Astrocyte (in vitro differentiated cells and primary cell): ENCODE measurements at regions not wholly inside any gene's neighbourhood (a gene's known extent, or its start where the extent isn't known, plus 50 kb on each side); places are given as distances from the start of the nearest gene placed in this dataset.

Source experiments
- CTCF ChIP-seq: IDR thresholded peaks from 2 replicates; pipeline ENCODE4 v1.5.1; 2011; ENCODE audit warnings: low read depth, mild to moderate bottlenecking, inconsistent platforms, low read length, moderate library complexity; ENCODE audit not compliant: insufficient read depth
- EZH2 ChIP-seq: IDR thresholded peaks from 2 replicates; pipeline ENCODE4 v1.6.1; 2012; ENCODE audit warnings: mild to moderate bottlenecking, low read length, inconsistent platforms; ENCODE audit not compliant: insufficient read depth

GRCh38 chr20:48230216-48230615 lies 444.9 kb upstream of the SULF2 start:
- TF ChIP-seq CTCF = no peak
- TF ChIP-seq EZH2 = no peak
